IMR-90 (cell line): ENCODE measurements at regions not wholly inside any gene's neighbourhood (a gene's known extent, or its start where the extent isn't known, plus 50 kb on each side); places are given as distances from the start of the nearest gene placed in this dataset.

Experiments used
- ATAC-seq: fragments of 200-7000 bp; cut with Tn5 transposase; 2 replicates; pipeline ENCODE4 v1.9.1; 2020; ENCODE audit warnings: low read depth, mild to moderate bottlenecking, moderate library complexity
- BruUV-seq: library from RNA; stranded (reverse); fragments of 400-500 nt; replicated peaks from 2 replicates; lab custom pipeline; 2021; lab: Mats Ljungman, UMichigan
- CTCF ChIA-PET: fragments of 300-600 bp; formaldehyde crosslinking; extraction: SDS; loops from one replicate; lab custom pipeline; 2021; ENCODE audit warnings: antibody characterized with exemption; lab: Yijun Ruan, JAX
- POLR2A ChIA-PET: fragments of 300-600 bp; sonication (Branson Sonifier 250); formaldehyde crosslinking; loops from one replicate; lab custom pipeline; 2022; ENCODE audit warnings: antibody characterized with exemption; ENCODE audit not compliant: unreplicated experiment; lab: Charles Lee
- DNase-seq: peaks from one replicate; pipeline ENCODE4 v3.0.0; 2013
- H2AFZ ChIP-seq: replicated peaks from 2 replicates; pipeline ENCODE3; 2013; ENCODE audit warnings: low read length, mild to moderate bottlenecking; ENCODE audit not compliant: poor library complexity
- H2AK5ac ChIP-seq: 2 replicates; pipeline ENCODE4 v1.6.1; 2013; ENCODE audit warnings: low read depth, low read length, inconsistent platforms
- H2AK9ac ChIP-seq: replicated peaks from 2 replicates; pipeline ENCODE3; 2013; ENCODE audit warnings: mild to moderate bottlenecking, low read depth, low read length, moderate library complexity; ENCODE audit not compliant: poor library complexity
- H2BK120ac ChIP-seq: 2 replicates; pipeline ENCODE4 v1.6.1; 2013; ENCODE audit warnings: low read depth, low read length, inconsistent platforms
- H2BK15ac ChIP-seq: 3 replicates; pipeline ENCODE4 v1.6.1; 2013; ENCODE audit warnings: low read depth, low read length, inconsistent platforms
- H2BK20ac ChIP-seq: 2 replicates; pipeline ENCODE4 v1.6.1; 2013; ENCODE audit warnings: low read depth, mild to moderate bottlenecking, inconsistent platforms, low read length, moderate library complexity
- H2BK5ac ChIP-seq: 2 replicates; pipeline ENCODE4 v1.6.1; 2013; ENCODE audit warnings: mild to moderate bottlenecking, low read depth, low read length, inconsistent platforms; ENCODE audit not compliant: poor library complexity, severe bottlenecking
- H3K14ac ChIP-seq: replicated peaks from 2 replicates; pipeline ENCODE4 v1.6.1; 2013; ENCODE audit warnings: low read depth, low read length, inconsistent platforms
- H3K18ac ChIP-seq: 2 replicates; pipeline ENCODE4 v1.6.1; 2013; ENCODE audit warnings: low read depth, low read length, control low read depth
- H3K23ac ChIP-seq: 2 replicates; pipeline ENCODE4 v1.6.1; 2013; ENCODE audit warnings: low read depth, low read length, inconsistent platforms
- H3K27ac ChIP-seq: 2 replicates; pipeline ENCODE4 v1.5.1; 2013; ENCODE audit warnings: mild to moderate bottlenecking, control low read depth, low read length; ENCODE audit not compliant: insufficient read depth
- H3K27me3 ChIP-seq: 2 replicates; pipeline ENCODE4 v1.6.1; 2013; ENCODE audit warnings: low read length; ENCODE audit not compliant: control insufficient read depth, insufficient read depth
- H3K36me3 ChIP-seq: 2 replicates; pipeline ENCODE4 v1.6.1; 2013; ENCODE audit warnings: low read length, mixed read lengths; ENCODE audit not compliant: control insufficient read depth, insufficient read depth
- H3K4ac ChIP-seq: 2 replicates; pipeline ENCODE4 v1.6.1; 2013; ENCODE audit warnings: low read depth, low read length, inconsistent platforms
- H3K4me1 ChIP-seq: 2 replicates; pipeline ENCODE4 v1.6.1; 2013; ENCODE audit warnings: low read length, mixed read lengths; ENCODE audit not compliant: control insufficient read depth, insufficient read depth
- H3K4me2 ChIP-seq: 2 replicates; pipeline ENCODE4 v1.6.1; 2013; ENCODE audit warnings: low read depth, mild to moderate bottlenecking, control low read depth, low read length, moderate library complexity
- H3K4me3 ChIP-seq: 2 replicates; pipeline ENCODE4 v1.5.1; 2013; ENCODE audit warnings: low read depth, mild to moderate bottlenecking, control low read depth, low read length, moderate library complexity; ENCODE audit not compliant: insufficient read depth
- H3K56ac ChIP-seq: 2 replicates; pipeline ENCODE4 v1.6.1; 2013; ENCODE audit warnings: low read length, inconsistent platforms; ENCODE audit not compliant: insufficient read depth; ENCODE audit errors: extremely low read depth
- H3K79me1 ChIP-seq, 2 experiments: 2 replicates each; pipeline ENCODE4 v1.6.1; 2013; ENCODE audit warnings: low read length in 2 of 2, inconsistent platforms in 1 of 2, low read depth in 1 of 2
- H3K9ac ChIP-seq: 2 replicates; pipeline ENCODE4 v1.6.1; 2013; ENCODE audit warnings: low read depth, low read length, control low read depth
- H3K9me1 ChIP-seq: 2 replicates; pipeline ENCODE4 v1.6.1; 2013; ENCODE audit warnings: low read length, inconsistent platforms; ENCODE audit not compliant: insufficient read depth
- H3K9me3 ChIP-seq: 2 replicates; pipeline ENCODE4 v1.6.1; 2013; ENCODE audit warnings: low read length; ENCODE audit not compliant: control insufficient read depth, insufficient read depth
- H4K20me1 ChIP-seq: 2 replicates; pipeline ENCODE4 v1.6.1; 2013; ENCODE audit warnings: low read length, inconsistent platforms; ENCODE audit not compliant: insufficient read depth
- H4K5ac ChIP-seq: 2 replicates; pipeline ENCODE4 v1.6.1; 2013; ENCODE audit warnings: mild to moderate bottlenecking, low read depth, low read length, control low read depth
- H4K8ac ChIP-seq, 2 experiments: 2 replicates each; pipeline ENCODE4 v1.6.1; 2013; ENCODE audit warnings: low read depth in 2 of 2, low read length in 2 of 2, control low read depth in 1 of 2, inconsistent platforms in 1 of 2
- H4K91ac ChIP-seq: 2 replicates; pipeline ENCODE4 v1.6.1; 2013; ENCODE audit warnings: low read depth, low read length, inconsistent platforms; ENCODE audit not compliant: insufficient read depth
- BHLHE40 ChIP-seq: fragments of 150-350 bp; IDR thresholded peaks from 2 replicates; pipeline ENCODE4 v1.6.1; 2016; ENCODE audit warnings: mild to moderate bottlenecking, low read depth, low read length
- CHD1 ChIP-seq: IDR thresholded peaks from 2 replicates; pipeline ENCODE4 v1.6.1; 2012; ENCODE audit warnings: low read depth, low read length, improper control_type of control experiment
- ELK1 ChIP-seq: fragments of 150-350 bp; IDR thresholded peaks from 2 replicates; pipeline ENCODE4 v1.6.1; 2016; ENCODE audit warnings: low read depth, mild to moderate bottlenecking, low read length, moderate library complexity, borderline replicate concordance
- FOS ChIP-seq: fragments of 150-350 bp; IDR thresholded peaks from 2 replicates; pipeline ENCODE4 v1.6.1; 2016; ENCODE audit warnings: low read depth, low read length
- MAFK ChIP-seq: IDR thresholded peaks from 2 replicates; pipeline ENCODE4 v1.6.1; 2012; ENCODE audit warnings: low read depth, low read length, improper control_type of control experiment
- MXI1 ChIP-seq: IDR thresholded peaks from 2 replicates; pipeline ENCODE4 v1.6.1; 2012; ENCODE audit warnings: low read depth, mild to moderate bottlenecking, low read length, moderate library complexity, borderline replicate concordance
- NFE2L2 ChIP-seq: fragments of 150-350 bp; IDR thresholded peaks from 2 replicates; pipeline ENCODE4 v1.6.1; 2016; ENCODE audit warnings: low read depth, mild to moderate bottlenecking, low read length
- POLR2A ChIP-seq: IDR thresholded peaks from 2 replicates; pipeline ENCODE4 v1.6.1; 2012; ENCODE audit warnings: mild to moderate bottlenecking, low read depth, low read length
- RAD21 ChIP-seq: IDR thresholded peaks from 2 replicates; pipeline ENCODE4 v1.6.1; 2012; ENCODE audit warnings: low read length, improper control_type of control experiment
- RCOR1 ChIP-seq: IDR thresholded peaks from 2 replicates; pipeline ENCODE4 v1.6.1; 2012; ENCODE audit warnings: mild to moderate bottlenecking, low read length, improper control_type of control experiment; ENCODE audit not compliant: insufficient replicate concordance
- RFX5 ChIP-seq: IDR thresholded peaks from 2 replicates; pipeline ENCODE4 v1.8.0; 2012; ENCODE audit warnings: low read depth, mild to moderate bottlenecking, low read length, moderate library complexity
- SMC3 ChIP-seq: fragments of 150-350 bp; IDR thresholded peaks from 2 replicates; pipeline ENCODE4 v1.6.1; 2016; ENCODE audit warnings: low read depth, mild to moderate bottlenecking, antibody characterized with exemption, low read length, moderate library complexity
- WGBS, 2 experiments: methylation state at CpG; one replicate each; pipeline versions ENCODE4 v1.1.5 to v1.1.7; 2013; ENCODE audit warnings: missing lambda C conversion rate in 2 of 2; ENCODE audit not compliant: insufficient read length in 1 of 2; ENCODE audit errors: extremely low coverage in 2 of 2; 5-methylcytosine and 5-hydroxymethylcytosine counted together
- dilution Hi-C: fragments of 300-500 bp; cut with HindIII; formaldehyde crosslinking; loops from one replicate; pipeline ENCODE4 v1.14.3; 2018; ENCODE audit warnings: low sequenced_read_pairs; ENCODE audit not compliant: unreplicated experiment
- in situ Hi-C: fragments of 300-500 bp; cut with MboI; formaldehyde crosslinking; loops from 3 replicates; pipeline ENCODE4 v1.14.3; 2019; ENCODE audit warnings: low sequenced_read_pairs, inconsistent platforms, mixed read lengths
- intact Hi-C: fragments of 100-400 bp; cut with micrococcal nuclease; formaldehyde crosslinking; loops from 2 replicates; pipeline ENCODE4 v1.10.0; 2022
- TF ChIP-seq, protein P1 (sequence below): conservative IDR thresholded peaks from 2 replicates; pipeline ENCODE4 v1.5.1; 2012; ENCODE audit warnings: mild to moderate bottlenecking, low read depth, low read length, improper control_type of control experiment

- Histone ChIP-seq H2BK20ac (no peak overlapping the region), H3K18ac (no peak overlapping the region), H3K27me3 (peaks cover 3% of the 10 kb centered on the region; the same call in 1 of the 2 replicates), H4K5ac (no peak overlapping the region), H3K56ac (no peak overlapping the region), H3K23ac (no peak overlapping the region), H3K4me2 (no peak overlapping the region), H4K91ac (no peak overlapping the region), H2BK120ac (no peak overlapping the region), H3K79me1 (no peaks in the 10 kb centered on the region), H3K9ac (no peak overlapping the region), H3K4ac (no peak overlapping the region), H3K27ac (no peak overlapping the region), H3K14ac (no peak overlapping the region), H2AK5ac (no peak overlapping the region), H3K9me1 (no peaks in the 10 kb centered on the region), H2BK15ac (no peak overlapping the region), H2AK9ac (no peak overlapping the region), H3K9me3 (no peaks in the 10 kb centered on the region), H4K8ac (no peak overlapping the region), H2AFZ (no peak overlapping the region), H3K4me1 (no peaks in the 10 kb centered on the region), H3K36me3 (no peaks in the 10 kb centered on the region), H4K20me1 (no peaks in the 10 kb centered on the region), H2BK5ac (no peak overlapping the region), H3K4me3 (no peak overlapping the region)
- no CpG with 5 or more reads among the region's 11 CpGs for WGBS, 2 experiments
- TF ChIP-seq FOS = no peak
- no peak for TF ChIP-seq MAFK
- no peak for TF ChIP-seq POLR2A
- no peak for TF ChIP-seq RFX5
- TF ChIP-seq NFE2L2 = no peak
- TF ChIP-seq CHD1 = no peak
- TF ChIP-seq RCOR1 = no peak
- TF ChIP-seq ELK1 = no peak
- no peak for TF ChIP-seq SMC3
- TF ChIP-seq BHLHE40 = no peak
- TF ChIP-seq MXI1 = no peak
- TF ChIP-seq RAD21 = no peak
- TF ChIP-seq, protein P1, sequence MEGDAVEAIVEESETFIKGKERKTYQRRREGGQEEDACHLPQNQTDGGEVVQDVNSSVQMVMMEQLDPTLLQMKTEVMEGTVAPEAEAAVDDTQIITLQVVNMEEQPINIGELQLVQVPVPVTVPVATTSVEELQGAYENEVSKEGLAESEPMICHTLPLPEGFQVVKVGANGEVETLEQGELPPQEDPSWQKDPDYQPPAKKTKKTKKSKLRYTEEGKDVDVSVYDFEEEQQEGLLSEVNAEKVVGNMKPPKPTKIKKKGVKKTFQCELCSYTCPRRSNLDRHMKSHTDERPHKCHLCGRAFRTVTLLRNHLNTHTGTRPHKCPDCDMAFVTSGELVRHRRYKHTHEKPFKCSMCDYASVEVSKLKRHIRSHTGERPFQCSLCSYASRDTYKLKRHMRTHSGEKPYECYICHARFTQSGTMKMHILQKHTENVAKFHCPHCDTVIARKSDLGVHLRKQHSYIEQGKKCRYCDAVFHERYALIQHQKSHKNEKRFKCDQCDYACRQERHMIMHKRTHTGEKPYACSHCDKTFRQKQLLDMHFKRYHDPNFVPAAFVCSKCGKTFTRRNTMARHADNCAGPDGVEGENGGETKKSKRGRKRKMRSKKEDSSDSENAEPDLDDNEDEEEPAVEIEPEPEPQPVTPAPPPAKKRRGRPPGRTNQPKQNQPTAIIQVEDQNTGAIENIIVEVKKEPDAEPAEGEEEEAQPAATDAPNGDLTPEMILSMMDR = no peak
- in situ Hi-C loops = no loop called here
- dilution Hi-C loops = no loop called here
- CTCF ChIA-PET = no interaction called here
- no TSS peak for BruUV-seq
- intact Hi-C loops = no loop called here
- DNase-seq (no peak), ATAC-seq (no peak)
- POLR2A ChIA-PET = no interaction called here
These were observed 214.5 kb downstream of the EN1 start for GRCh38 chr2:118632921-118633320.
